ENCODE measurements at regions not wholly inside any gene's neighbourhood (a gene's known extent, or its start where the extent isn't known, plus 50 kb on each side); places are given as distances from the start of the nearest gene placed in this dataset.

- no peaks in the 10 kb centered on the region for H3K36me3 ChIP-seq
- no peaks in the 10 kb centered on the region for H4K20me1 ChIP-seq (ENCODE audit: low read depth)
- H3K27me3 ChIP-seq: no peaks in the 10 kb centered on the region
- H3K79me2 ChIP-seq (ENCODE audit: low read depth): no peaks in the 10 kb centered on the region
- H3K36me3 Mint-ChIP-seq: no peaks in the 10 kb centered on the region
- no peaks in the 10 kb centered on the region for H3K4me1 ChIP-seq
- H3K9me3 Mint-ChIP-seq: no peaks in the 10 kb centered on the region
- H3K27me3 Mint-ChIP-seq (ENCODE audit: insufficient read depth, low read depth): no peaks in the 10 kb centered on the region
- H3K4me2 ChIP-seq: no peak overlapping the region
- DNase-seq (ENCODE audit: low spot score): no peak
- H3F3A ChIP-seq (ENCODE audit: low read depth): no peaks in the 10 kb centered on the region
- H3K4me3 Mint-ChIP-seq: no peak overlapping the region
- no peak overlapping the region for H2AFZ ChIP-seq (replicated peaks)
- no peaks in the 10 kb centered on the region for H3K9me3 ChIP-seq (ENCODE audit: low read depth)
- TF ChIP-seq CTCF (IDR thresholded peaks at IDR 0.05): no peak
- TF ChIP-seq EZH2phosphoT487 (IDR thresholded peaks at IDR 0.05): no peak
- TF ChIP-seq EZH2 (IDR thresholded peaks at IDR 0.05): no peak
- H3K27ac ChIP-seq: no peak overlapping the region
- peaks cover 2% of the 10 kb centered on the region for H3K4me1 Mint-ChIP-seq
- no peak overlapping the region for H3K4me3 ChIP-seq
- H3K9ac ChIP-seq: no peak overlapping the region
- H3K27ac Mint-ChIP-seq: no peak overlapping the region
Measured at GRCh38 chr6:74931558-74931957, 274.3 kb downstream of the COL12A1 start.

- Mint-ChIP-seq H3K27ac (no peak overlapping the region), H3K4me1 (peaks cover 2% of the 10 kb centered on the region), H3K9me3 (no peaks in the 10 kb centered on the region), H3K27me3 (ENCODE audit: insufficient read depth, low read depth) (no peaks in the 10 kb centered on the region), H3K36me3 (no peaks in the 10 kb centered on the region), H3K4me3 (no peak overlapping the region)
- H3K4me2 ChIP-seq: no peak overlapping the region
- H3K79me2 ChIP-seq (ENCODE audit: low read depth): no peaks in the 10 kb centered on the region
- H3F3A ChIP-seq (ENCODE audit: low read depth): no peaks in the 10 kb centered on the region
- no peaks in the 10 kb centered on the region for H4K20me1 ChIP-seq (ENCODE audit: low read depth)
- no peak overlapping the region for H3K27ac ChIP-seq
- H3K4me1 ChIP-seq: no peaks in the 10 kb centered on the region
- no peak overlapping the region for H3K4me3 ChIP-seq
- TF ChIP-seq CTCF (IDR thresholded peaks at IDR 0.05): no peak
- no peak for TF ChIP-seq EZH2phosphoT487 (IDR thresholded peaks at IDR 0.05)
- no peak for TF ChIP-seq EZH2 (IDR thresholded peaks at IDR 0.05)
- H3K9ac ChIP-seq: no peak overlapping the region
- no peaks in the 10 kb centered on the region for H3K36me3 ChIP-seq
- no peak overlapping the region for H2AFZ ChIP-seq (replicated peaks)
- no peak for DNase-seq (ENCODE audit: low spot score)
- no peaks in the 10 kb centered on the region for H3K9me3 ChIP-seq (ENCODE audit: low read depth)
- H3K27me3 ChIP-seq: no peaks in the 10 kb centered on the region
Measured at GRCh38 chr6:74928203-74928602, 277.6 kb downstream of the COL12A1 start.

GRCh38 chr6:74927299-74927698, 278.6 kb downstream of the COL12A1 start:
- Mint-ChIP-seq H3K4me3 (no peak overlapping the region), H3K9me3 (no peaks in the 10 kb centered on the region), H3K27ac (no peak overlapping the region), H3K4me1 (no peaks in the 10 kb centered on the region), H3K36me3 (no peaks in the 10 kb centered on the region), H3K27me3 (ENCODE audit: insufficient read depth, low read depth) (no peaks in the 10 kb centered on the region)
- no peak overlapping the region for H3K27ac ChIP-seq
- H3K9me3 ChIP-seq (ENCODE audit: low read depth): no peaks in the 10 kb centered on the region
- H3K4me3 ChIP-seq: no peak overlapping the region
- no peaks in the 10 kb centered on the region for H4K20me1 ChIP-seq (ENCODE audit: low read depth)
- no peaks in the 10 kb centered on the region for H3K4me1 ChIP-seq
- H3F3A ChIP-seq (ENCODE audit: low read depth): no peaks in the 10 kb centered on the region
- no peak overlapping the region for H3K9ac ChIP-seq
- H3K79me2 ChIP-seq (ENCODE audit: low read depth): no peaks in the 10 kb centered on the region
- no peak overlapping the region for H2AFZ ChIP-seq (replicated peaks)
- no peaks in the 10 kb centered on the region for H3K27me3 ChIP-seq
- H3K36me3 ChIP-seq: no peaks in the 10 kb centered on the region
- H3K4me2 ChIP-seq: no peak overlapping the region
- no peak for DNase-seq (ENCODE audit: low spot score)
- TF ChIP-seq EZH2phosphoT487 (IDR thresholded peaks at IDR 0.05) (no peak), EZH2 (IDR thresholded peaks at IDR 0.05) (no peak), CTCF (IDR thresholded peaks at IDR 0.05) (no peak)

GRCh38 chr6:74925683-74926082, 280.2 kb downstream of the COL12A1 start:
- Histone ChIP-seq H3K4me2 (no peak overlapping the region), H3K79me2 (ENCODE audit: low read depth) (no peaks in the 10 kb centered on the region), H3F3A (ENCODE audit: low read depth) (no peaks in the 10 kb centered on the region), H3K4me1 (no peaks in the 10 kb centered on the region), H3K27me3 (no peaks in the 10 kb centered on the region), H3K9me3 (ENCODE audit: low read depth) (no peaks in the 10 kb centered on the region), H4K20me1 (ENCODE audit: low read depth) (no peaks in the 10 kb centered on the region), H3K27ac (no peak overlapping the region), H3K36me3 (no peaks in the 10 kb centered on the region), H3K9ac (no peak overlapping the region), H3K4me3 (no peak overlapping the region), H2AFZ (replicated peaks) (no peak overlapping the region)
- H3K9me3 Mint-ChIP-seq: no peaks in the 10 kb centered on the region
- no peaks in the 10 kb centered on the region for H3K4me1 Mint-ChIP-seq
- H3K4me3 Mint-ChIP-seq: no peak overlapping the region
- no peaks in the 10 kb centered on the region for H3K27me3 Mint-ChIP-seq (ENCODE audit: insufficient read depth, low read depth)
- no peak overlapping the region for H3K27ac Mint-ChIP-seq
- no peak for DNase-seq (ENCODE audit: low spot score)
- H3K36me3 Mint-ChIP-seq: no peaks in the 10 kb centered on the region
- TF ChIP-seq EZH2 (IDR thresholded peaks at IDR 0.05) (no peak), CTCF (IDR thresholded peaks at IDR 0.05) (no peak), EZH2phosphoT487 (IDR thresholded peaks at IDR 0.05) (no peak)
